ENCODE measurements at regions not wholly inside any gene's neighbourhood (a gene's known extent, or its start where the extent isn't known, plus 50 kb on each side); places are given as distances from the start of the nearest gene placed in this dataset.

DNA sequence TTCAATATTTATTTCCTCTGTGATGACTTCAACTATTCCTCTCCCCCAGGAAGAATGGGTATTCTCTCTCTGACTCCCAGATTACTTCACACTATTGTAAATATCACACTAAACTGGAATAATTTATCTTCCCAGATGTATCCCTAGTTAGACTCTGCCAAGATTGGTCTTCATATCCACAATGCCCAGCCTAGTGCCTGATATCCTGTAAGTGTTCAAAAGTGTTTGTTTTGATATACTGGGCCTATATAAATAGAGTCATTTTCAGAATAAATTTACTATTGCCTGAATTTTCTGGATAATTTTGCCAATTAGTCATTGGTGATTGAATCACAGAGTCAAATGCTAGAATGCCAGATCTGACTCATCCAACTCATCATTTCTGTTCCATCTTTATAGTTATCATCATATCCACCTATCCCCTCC, 143.7 kb upstream of the TNC start:
- DNase-seq = no peak

DNA sequence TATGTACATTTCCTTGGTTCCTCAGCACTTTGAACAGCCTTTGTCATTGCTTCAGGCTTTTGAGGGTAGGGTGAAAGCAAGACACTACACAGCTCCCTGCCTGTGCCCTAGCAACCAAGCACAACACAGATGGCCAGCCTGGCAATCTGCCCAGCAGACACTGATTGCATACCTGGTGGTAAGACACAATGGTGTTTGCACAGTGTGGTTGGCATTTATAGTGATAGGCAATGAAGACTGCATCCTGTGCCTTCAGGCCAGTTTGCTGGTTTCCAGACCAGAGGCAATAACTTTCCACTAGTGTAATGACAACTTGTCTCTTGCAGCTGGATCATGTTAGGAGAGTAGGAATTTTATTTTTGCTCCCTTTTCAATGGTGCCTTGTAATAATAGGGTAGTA, 144.5 kb upstream of the TNC start:
- DNase-seq = no peak

DNA sequence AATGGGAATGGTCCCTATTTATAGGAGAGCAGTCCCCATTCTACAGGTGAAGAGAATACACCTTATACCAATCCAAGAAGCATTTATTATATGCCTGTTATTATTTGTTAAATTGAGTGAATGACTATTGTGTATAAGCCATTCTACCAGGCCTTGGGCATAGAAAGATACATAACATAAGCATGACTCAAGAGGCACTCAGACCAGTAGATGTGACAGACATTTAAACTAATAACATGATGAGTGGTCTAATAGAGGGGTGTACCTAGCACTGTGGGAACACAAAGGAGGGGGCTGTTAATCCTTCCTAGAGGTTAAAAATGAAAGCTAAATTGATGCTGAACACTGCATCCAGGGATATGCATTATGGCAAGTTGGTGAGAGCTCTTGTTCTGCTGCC, 145.0 kb upstream of the TNC start:
- no peak for DNase-seq

DNA sequence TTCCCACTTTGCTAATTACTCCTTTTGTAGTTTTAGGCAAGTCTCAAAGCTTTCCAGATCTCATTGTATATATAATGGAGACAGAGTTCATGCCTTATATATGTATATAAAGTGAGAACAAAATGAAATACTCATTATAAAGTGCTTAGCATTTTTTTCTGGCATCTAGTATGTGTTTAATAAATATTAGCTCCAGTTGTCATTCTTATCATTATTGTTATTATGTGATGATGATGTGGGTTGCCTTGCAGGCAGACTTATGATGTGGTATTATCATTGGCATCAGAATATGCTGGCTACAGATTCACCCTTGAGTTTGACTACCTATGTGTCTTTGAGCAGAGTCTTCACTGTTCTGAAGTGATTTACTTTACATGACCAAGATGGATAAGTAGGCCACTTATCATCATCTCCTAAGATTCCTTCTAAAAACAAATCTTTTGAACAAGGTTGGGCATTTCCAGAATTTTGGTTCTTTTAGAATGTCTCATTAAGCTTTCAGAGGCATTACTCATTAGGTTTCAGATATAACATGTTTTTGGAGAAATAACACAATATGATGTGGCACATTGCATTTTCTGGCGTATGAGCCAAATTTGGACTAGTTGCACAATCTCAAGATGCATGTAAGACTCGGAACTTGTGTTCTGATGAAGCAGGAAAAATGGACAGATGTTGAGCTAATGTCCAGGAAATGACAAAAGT, 145.6 kb upstream of the TNC start:
- no peak for DNase-seq

DNA sequence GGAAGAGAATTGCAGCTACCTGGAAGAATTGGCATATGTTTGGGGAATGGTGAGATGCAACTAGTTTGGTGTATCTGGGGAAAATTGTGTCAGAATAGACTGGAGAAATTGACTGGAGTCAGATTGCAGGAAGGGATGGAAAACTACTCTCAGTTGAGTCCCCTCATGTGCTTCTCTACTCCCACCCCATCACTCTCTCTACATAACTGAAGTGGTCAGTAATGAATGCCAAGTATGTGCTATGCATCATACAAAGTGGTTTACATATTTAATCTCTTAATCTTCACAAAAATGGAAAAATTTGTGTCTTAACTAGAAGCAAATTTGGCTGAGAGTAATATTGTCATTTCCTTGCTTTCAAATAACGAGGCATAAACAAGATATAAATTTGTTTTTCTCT, 146.4 kb upstream of the TNC start:
- no peak for DNase-seq

DNA sequence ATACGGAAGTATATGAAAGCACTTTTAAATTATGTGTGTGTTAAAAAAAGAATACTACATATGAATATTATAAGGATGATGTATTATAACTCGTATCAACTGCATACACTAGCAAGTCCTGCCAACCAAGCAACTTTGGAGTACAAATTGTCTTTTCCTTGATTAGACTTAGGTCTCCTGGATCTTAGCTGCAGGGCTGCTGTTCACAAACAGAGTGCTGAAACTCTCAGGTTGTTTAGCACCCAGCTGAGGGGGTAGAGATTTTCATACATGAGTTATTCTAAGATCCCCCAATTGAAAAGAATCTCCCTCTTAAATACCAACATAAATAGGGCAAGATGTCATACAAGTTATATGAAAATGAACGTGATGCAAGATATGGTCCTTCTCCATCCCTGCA, 149.8 kb upstream of the TNC start:
- no peak for DNase-seq

DNA sequence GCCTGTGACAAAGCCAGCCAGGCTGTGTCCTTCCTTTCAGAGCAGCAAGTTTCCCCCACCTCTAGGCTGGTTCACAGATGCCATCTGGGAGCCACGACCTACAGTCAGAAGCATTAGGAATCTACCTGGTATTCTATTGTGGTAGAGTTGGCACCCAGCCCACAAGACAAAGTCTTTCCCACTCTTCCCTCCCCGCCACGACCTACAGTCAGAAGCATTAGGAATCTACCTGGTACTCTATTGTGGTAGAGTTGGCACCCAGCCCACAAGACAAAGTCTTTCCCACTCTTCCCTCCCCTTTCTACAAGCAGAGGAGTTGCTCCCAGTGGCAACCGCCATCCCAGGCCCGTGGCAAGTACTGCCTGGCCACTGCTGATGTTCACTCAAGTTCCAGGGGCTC, 157.8 kb upstream of the TNC start:
- no peak for DNase-seq

DNA sequence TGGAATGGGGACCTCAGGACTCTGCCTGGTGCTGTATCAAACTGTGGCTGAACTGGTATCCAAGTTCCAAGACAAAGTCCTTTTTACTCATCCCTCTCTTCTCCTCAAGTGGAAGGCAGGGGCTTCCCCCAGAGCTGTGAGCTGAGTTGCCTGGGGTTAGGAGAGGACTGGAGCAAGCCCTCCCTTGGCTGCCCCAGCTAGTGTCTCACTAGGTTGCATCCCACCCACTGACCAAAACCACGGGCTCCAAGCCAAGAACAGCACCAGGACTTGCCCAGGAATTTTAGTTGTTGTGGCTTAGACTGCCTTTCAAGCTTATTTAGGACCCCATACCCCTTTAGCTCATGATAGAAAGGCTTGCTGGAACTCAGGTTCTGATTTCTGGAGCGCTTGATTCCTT, 158.7 kb upstream of the TNC start:
- no peak for DNase-seq

DNA sequence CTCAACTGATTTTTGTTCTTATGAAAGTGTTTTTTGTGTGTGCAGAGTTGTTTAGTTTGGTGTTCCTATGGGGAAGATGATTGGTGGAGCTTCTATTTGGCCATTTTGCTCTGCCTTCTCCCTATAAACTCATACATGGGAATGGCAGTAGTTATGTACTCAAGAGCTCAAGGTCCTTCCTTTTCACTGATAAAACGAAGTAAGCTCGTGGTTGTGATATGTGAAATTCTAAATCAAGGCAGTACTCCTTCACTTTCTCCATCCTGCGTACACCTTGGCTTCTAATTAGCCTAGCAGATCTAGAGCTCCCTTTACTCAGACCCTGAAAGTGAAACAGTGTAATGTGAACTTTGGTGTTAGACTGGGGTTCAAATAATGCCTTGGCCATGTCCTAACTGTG, 159.3 kb upstream of the TNC start:
- DNase-seq = no peak

DNA sequence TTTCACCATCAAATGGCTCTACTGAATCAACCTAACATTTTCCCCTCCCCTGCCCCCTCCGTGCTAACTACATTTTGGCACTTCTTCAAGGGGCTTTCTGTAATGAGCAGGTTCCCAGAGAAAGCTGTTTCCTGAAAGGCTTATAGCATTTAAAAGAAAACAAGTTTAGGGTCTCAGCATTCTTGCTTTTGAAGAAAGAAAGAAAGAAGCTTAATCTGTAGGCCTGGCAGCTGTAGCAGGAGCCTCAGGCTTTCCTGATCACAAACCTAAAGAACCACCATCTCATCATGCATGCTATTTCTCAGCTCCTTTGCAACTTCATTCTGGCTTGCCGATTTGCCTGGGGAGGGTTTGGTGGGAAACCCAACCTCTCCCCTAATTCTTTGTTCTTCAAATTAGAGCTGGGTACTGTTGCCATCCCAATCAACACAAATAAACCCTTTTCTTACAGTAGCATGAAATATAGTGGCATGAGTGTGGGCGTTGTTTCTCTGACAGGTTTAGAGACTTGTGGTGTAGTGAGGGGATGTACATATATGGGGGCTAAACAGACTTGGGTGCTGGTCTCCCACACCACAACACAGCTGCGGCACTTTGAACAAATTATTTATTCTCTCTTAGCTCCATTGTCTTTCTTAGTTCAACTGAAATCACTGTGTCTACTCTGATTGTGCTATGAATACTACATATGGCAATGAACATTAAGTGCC, 160.5 kb upstream of the TNC start:
- no peak for DNase-seq

DNA sequence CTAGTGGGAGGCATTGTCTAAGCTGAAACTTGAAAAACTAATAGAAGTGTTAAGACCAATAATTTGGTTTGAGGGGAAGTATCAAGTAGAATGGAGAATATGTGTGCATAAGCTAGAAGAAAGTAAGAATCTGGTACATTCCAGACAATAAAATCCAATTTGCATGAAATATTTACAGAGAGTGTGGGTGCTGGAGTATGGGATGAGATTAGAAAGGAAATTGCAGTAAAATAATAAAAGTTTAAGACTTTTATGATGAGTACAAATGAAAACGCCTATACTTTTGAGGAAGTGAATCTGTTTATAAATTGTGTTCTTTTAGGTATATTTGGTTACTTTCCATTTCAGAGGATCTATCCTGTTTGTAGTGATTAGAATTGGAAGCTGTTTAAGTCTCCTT, 165.4 kb upstream of the TNC start:
- no peak for DNase-seq

DNA sequence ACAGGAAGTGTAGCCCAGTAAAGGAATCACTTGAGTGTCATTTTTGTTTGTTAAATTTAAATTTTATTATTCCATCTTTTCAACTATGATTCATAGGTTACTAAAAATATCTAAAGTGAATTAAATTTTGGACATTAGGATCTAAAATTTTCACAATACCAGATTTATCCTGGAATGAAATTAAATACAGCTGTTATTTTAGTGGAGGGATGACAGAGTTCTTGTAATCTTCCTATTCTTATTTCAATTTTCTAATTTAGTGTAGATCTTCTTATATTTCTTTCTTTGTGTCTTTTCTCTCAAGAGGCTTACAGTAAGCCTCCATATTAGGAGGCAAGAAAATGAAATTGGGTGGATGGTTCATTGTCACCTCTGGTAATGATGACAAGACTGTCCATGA, 167.9 kb upstream of the TNC start:
- DNase-seq = no peak

DNA sequence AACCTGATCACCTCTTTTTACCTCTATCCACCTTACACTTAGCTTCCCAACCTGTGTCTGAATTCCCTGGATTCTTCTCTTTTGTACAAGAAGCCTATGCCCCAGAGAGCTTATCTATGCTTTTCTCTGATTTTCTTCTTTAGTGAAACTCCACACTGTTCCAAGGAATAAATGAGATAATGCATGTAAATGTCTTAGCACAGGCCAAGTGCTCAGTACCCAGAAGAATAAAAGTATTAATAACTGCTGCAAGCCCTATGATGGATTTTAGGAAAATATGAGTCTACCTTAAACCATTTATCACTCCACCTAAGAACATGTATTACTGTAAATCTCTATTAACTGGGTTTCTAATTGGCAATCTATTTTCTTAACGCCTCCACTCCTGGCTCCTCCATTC, 168.5 kb upstream of the TNC start:
- DNase-seq = no peak

DNA sequence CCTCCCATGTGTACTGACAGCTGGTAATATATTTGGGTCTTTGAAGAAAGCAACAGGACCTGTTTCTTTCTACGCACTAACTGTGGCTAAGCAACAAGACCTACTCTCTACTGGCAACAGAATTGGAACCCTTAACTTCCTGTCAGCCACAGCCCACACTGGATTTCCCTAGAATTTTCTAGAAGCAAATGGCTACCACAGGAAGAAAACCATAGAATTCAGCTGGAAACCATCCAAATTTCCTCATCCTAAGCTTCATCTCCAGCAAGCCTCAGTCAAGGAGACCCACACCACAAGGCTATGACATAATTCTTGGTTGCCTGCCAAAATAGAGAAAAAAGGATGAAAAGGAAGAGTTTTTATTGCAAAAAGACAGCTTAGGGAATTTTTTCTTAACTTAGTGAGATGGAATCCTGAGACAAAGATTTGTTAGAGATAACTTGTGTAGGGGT, 171.8 kb upstream of the TNC start:
- DNase-seq = no peak

DNA sequence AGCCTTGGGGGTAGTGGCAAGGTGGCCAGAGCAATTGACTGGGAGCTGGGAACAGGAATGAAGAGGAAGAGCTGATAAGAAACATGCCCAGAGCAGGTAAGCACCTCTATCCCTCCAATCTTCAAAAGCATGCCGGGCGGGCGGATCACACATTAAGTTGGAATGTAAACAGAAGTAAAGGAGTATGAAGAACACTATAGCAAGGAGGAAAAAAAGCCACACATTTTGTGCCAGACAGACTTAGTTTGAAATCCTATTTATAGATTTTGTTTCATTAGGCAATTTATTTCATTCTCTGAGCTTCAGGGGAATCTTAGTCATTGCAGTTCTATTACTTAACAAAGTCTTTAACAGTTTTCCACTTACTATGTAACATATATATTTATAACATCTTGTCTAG, 173.9 kb upstream of the TNC start:
- DNase-seq = no peak

DNA sequence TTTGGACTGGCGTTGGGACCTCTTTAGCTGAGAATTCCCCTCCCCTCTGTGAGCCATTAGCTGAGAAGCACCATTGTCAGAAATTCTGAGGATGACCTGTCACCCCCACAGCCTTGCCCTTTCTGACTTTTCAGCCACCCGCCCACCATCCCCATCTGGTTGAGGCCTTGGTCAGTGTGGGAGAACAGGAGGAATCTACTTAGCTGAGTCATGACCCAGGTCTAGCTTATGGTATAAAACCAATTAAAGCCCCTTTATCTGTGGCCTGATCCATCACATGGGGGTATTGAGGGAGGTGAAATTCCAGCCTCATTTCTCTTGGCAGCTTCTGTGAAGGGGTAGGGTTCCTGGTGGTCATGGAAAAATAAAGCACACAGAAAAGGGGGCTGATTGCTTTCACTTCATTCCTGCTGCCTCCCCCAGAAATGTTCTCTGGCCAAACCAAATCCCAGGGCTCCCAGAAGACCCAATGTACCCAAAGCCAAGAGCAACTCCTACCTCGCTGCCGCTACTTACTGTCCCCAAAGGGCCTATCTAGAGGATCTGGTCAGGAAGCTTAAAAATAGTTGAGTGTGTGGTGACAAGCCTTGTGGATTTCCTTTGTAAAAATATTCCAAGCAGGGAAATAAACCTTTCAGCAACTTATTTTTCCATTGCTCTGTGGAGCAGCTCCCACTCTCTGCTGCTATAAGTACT, 174.8 kb upstream of the TNC start:
- no peak for DNase-seq

DNA sequence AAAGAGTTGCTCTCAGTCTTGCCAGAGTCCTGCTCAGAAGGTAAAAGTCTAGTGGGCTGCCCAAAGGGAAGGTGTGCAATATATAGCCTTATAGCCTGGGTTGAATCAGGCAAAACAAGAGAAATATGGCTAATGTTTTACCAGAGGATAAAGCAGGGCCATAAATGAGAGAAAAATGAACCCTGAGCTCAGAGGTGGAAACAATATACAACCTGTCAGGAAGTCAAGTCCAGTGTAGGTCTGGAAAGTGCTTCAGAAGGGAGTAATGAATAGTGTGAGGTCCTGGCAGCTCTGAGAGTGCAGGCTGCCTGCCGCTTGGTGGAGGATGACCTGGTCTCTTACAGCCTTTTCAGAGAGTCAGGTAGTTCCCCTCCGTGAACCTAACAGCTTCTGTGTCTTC, 177.8 kb upstream of the TNC start:
- DNase-seq = no peak

DNA sequence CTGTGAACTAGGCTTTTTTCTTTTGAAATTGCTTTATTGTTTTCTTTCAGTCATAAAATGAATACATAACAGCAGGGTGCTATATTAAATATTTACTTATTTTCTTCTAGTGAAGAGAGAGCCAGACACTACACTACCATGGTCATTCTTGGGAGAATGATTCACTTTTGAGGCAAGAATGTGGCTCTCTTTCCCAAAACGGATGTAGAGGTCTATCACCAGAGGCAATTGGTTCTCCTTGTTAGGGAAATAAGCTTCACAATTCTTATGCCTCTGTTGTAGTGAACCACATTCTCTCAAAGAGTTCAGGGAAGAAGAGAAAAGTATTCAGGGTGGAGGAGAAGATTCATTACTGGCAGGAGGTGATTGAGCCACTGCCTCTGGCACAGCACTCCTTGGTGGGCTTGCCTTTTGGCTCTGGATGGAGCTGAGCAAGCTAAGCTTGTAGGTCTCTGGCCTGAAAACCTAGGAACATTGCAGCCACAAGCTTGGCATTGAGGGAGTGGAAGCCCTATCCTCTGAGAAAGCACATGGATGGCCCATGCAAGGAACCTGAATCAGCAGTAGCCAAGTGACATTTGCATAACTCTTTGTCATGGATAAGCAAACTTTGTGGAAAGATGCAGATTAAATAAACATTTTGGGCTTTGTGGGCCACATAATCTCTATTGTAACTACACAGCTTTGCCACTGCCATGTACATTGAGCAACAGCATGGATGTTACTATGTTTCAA, 179.0 kb upstream of the TNC start:
- no peak for DNase-seq

DNA sequence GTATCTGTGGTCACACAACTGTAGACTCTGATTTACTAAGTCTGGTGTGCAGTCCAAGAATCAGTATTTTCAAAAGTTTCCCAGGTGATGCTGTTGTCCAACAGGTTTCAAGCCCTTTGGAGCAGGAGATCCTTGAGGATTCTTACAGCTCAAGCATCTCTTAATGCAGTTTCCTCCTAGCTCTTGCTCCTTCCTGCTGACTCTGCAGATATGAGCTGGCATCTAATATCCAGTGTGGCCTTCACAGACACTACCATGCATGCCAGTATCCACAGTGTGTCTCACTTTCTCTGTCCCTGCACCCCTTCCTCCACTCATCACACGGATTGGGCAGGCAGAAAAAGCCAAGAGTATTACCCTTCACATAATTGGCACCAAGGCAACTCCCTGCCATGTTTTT, 182.2 kb upstream of the TNC start:
- DNase-seq = no peak

DNA sequence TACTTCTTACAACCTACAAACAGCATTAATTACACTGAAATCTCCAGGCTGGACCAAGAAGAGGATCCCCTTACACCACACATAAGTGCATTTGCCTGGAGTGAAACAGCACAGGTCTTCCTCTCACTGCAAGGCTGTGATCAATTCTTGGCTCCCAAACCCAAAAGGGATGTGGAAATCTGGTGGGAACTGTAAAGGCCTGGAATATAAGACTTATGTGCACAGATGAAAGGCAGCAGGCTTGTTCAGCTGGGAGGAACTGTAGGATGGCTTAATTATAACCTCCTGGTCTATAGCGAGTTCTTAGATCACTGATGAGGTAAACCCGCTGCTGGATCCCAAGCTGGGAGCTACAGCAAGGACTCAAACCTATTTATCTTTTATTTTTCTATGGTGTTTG, 182.9 kb upstream of the TNC start:
- no peak for DNase-seq

DNA sequence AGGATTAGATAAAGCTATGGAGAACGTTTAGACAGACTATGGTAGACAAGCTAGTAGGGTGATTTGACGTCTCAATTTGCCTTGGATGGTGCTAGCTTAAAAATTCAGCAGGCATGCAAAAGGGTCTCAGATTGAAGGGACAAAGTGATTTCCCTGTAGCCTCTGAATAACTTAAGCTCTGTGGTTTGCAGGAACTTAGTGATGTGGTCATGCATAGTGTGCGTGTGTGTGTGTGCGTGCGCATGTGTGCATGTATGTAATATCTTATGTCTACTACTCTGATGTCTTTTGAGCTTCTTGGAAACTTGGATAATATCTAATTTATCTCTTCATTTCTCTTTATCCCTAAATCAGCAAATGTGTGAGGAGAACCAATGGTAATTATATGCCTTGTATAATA, 183.6 kb upstream of the TNC start:
- DNase-seq = no peak

DNA sequence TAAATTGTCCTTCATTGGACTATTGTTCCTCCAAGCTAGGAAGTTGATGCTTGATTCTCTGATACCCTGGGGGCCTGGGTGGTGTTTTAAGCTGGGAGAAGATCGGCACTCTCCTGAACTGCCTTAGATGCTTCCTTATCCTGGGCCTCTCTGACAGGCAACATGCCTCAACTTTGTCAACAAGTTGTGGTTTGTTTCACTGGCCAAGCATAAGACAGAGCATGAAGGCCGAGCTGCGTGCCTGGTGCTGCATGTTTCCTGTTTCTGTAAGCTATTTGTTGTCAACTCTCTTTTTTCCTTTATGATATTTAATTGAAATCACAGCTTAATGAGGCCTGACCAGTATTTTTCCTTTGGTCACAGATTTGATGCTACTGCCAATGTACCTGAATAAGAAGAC, 187.6 kb upstream of the TNC start:
- no peak for DNase-seq

DNA sequence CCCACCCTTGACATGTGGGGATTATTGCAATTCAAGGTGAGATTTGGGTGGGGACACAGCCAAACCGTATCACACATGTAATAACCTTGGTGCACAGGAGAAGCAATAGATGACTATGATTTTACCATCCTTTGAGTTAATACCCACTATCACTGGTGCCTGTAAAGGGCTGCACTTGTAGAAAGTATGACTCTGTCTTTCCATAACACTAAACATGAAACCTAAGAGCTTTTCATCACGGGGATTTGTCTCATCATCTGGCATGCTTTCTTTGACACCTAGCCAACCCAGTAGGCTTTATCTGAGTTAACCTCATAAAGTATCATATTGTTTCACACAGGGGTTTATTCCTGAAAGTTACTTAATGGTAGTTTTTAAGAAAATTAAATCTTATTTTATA, 188.9 kb upstream of the TNC start:
- DNase-seq = no peak

DNA sequence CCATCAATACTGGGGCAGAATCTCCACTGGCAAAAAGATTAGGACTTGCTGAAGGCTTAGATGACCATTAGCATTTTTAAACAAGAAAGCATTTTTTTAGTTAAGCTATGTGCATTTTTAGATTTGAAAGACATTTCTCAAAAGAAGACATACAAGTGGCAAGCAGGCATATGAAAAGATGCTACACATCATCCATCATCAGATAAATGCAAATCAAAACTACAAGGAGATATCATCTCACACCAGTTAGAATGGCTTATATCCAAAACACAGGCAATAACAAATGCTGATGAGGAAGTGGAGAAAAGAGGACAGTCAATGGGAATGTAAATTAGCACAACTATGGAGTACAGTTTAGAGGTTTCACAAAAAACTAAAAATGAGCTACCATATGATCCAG, 195.6 kb upstream of the TNC start:
- DNase-seq = no peak
